ENCODE measurements at regions not wholly inside any gene's neighbourhood (a gene's known extent, or its start where the extent isn't known, plus 50 kb on each side); places are given as distances from the start of the nearest gene placed in this dataset.

GRCh38 chr18:51390702-51391101 lies 193.2 kb upstream of the MEX3C start:
- TF ChIP-seq CTCF (IDR thresholded peaks at IDR 0.05), result no peak

GRCh38 chr18:51391215-51391614 lies 193.7 kb upstream of the MEX3C start:
- no peak for TF ChIP-seq CTCF (IDR thresholded peaks at IDR 0.05)

GRCh38 chr18:51391731-51392130 lies 194.2 kb upstream of the MEX3C start:
- TF ChIP-seq CTCF (IDR thresholded peaks at IDR 0.05), result no peak

GRCh38 chr18:51397347-51397962 lies 200.0 kb upstream of the MEX3C start:
- no peak for TF ChIP-seq CTCF (IDR thresholded peaks at IDR 0.05)

- no peak for TF ChIP-seq CTCF (IDR thresholded peaks at IDR 0.05)
These were observed 200.6 kb upstream of the MEX3C start for GRCh38 chr18:51398104-51398503.

- no peak for TF ChIP-seq CTCF (IDR thresholded peaks at IDR 0.05)
These were observed 202.1 kb upstream of the MEX3C start for GRCh38 chr18:51399491-51400122.

- TF ChIP-seq CTCF (IDR thresholded peaks at IDR 0.05), result no peak
These were observed 203.2 kb upstream of the MEX3C start for GRCh38 chr18:51400721-51401120.

Measured in LNCAP (cell line).